H1 (cell line): ENCODE measurements at regions not wholly inside any gene's neighbourhood (a gene's known extent, or its start where the extent isn't known, plus 50 kb on each side); places are given as distances from the start of the nearest gene placed in this dataset.

Source experiments
- CTCF ChIA-PET: fragments of 300-600 bp; sonication (Branson Sonifier 250); formaldehyde crosslinking; loops from one replicate; lab custom pipeline; 2021; ENCODE audit not compliant: partially characterized antibody; lab: Charles Lee
- POLR2A ChIA-PET: fragments of 300-600 bp; sonication (Branson Sonifier 250); formaldehyde crosslinking; loops from one replicate; lab custom pipeline; 2021; ENCODE audit warnings: inconsistent platforms; ENCODE audit not compliant: partially characterized antibody; lab: Charles Lee
- DNase-seq, 2 experiments: peaks; one replicate each; pipeline versions ENCODE4 v3.0.0 to v3.0.0-alpha.2; 2010 to 2022; ENCODE audit warnings: low spot score in 2 of 2, low read depth in 1 of 2, mixed read lengths in 1 of 2
- FAIRE-seq: peaks from 2 replicates; lab custom pipeline; 2011; peaks lifted over from hg19 to GRCh38; lab: Jason Lieb, UNC
- H2AFZ ChIP-seq: 2 replicates; pipeline ENCODE4 v1.8.1; 2012; ENCODE audit warnings: low read length, inconsistent platforms
- H2AK5ac ChIP-seq: 2 replicates; pipeline ENCODE4 v1.6.1; 2013; ENCODE audit warnings: low read depth, low read length
- H2BK120ac ChIP-seq: replicated peaks from 2 replicates; pipeline ENCODE3; 2013; ENCODE audit warnings: low read depth, low read length, inconsistent platforms
- H2BK12ac ChIP-seq: 2 replicates; pipeline ENCODE4 v1.6.1; 2013; ENCODE audit warnings: low read depth, low read length
- H2BK15ac ChIP-seq: 2 replicates; pipeline ENCODE4 v1.6.1; 2013; ENCODE audit warnings: low read length
- H2BK20ac ChIP-seq: 2 replicates; pipeline ENCODE4 v1.6.1; 2013; ENCODE audit warnings: low read length
- H2BK5ac ChIP-seq: 2 replicates; pipeline ENCODE4 v1.6.1; 2013; ENCODE audit warnings: low read depth, low read length
- H3K14ac ChIP-seq: 2 replicates; pipeline ENCODE4 v1.6.1; 2013; ENCODE audit warnings: inconsistent platforms; ENCODE audit not compliant: insufficient read length
- H3K18ac ChIP-seq: 2 replicates; pipeline ENCODE4 v1.6.1; 2013; ENCODE audit warnings: low read length; ENCODE audit errors: extremely low read depth
- H3K23ac ChIP-seq: 2 replicates; pipeline ENCODE4 v1.6.1; 2013; ENCODE audit warnings: inconsistent platforms; ENCODE audit not compliant: insufficient read length
- H3K23me2 ChIP-seq: 2 replicates; pipeline ENCODE4 v1.6.1; 2013; ENCODE audit warnings: low read depth, low read length
- H3K27ac ChIP-seq: 2 replicates; pipeline ENCODE4 v1.6.1; 2011; ENCODE audit warnings: low read depth, low read length, inconsistent platforms
- H3K27me3 ChIP-seq, 4 experiments: replicated peaks in 1 of 4; 1 replicate in 1 of 4; 2 replicates in 3 of 4; pipeline versions ENCODE4 v1.6.1 to v1.8.1; 2011 to 2013; ENCODE audit warnings: low read length in 3 of 4, mild to moderate bottlenecking in 3 of 4, inconsistent platforms in 2 of 4, mixed read lengths in 2 of 4, moderate library complexity in 1 of 4; ENCODE audit not compliant: control insufficient read depth in 3 of 4, insufficient read depth in 3 of 4; ENCODE audit errors: extremely low read depth in 1 of 4
- H3K36me3 ChIP-seq, 4 experiments: 2 replicates each; pipeline versions ENCODE4 v1.6.1 to v1.8.1; 2011 to 2013; ENCODE audit warnings: mild to moderate bottlenecking in 4 of 4, low read length in 3 of 4, moderate library complexity in 2 of 4, control low read depth in 1 of 4, inconsistent platforms in 1 of 4; ENCODE audit not compliant: insufficient read depth in 4 of 4, control insufficient read depth in 2 of 4
- H3K4ac ChIP-seq: replicated peaks from 2 replicates; pipeline ENCODE3; 2013; ENCODE audit warnings: low read length, low read depth, mixed read lengths, inconsistent platforms; ENCODE audit not compliant: insufficient read length
- H3K4me1 ChIP-seq, 4 experiments: replicated peaks in 1 of 4; 1 replicate in 1 of 4; 2 replicates in 3 of 4; pipeline versions ENCODE4 v1.6.1 to v1.8.1; 2011 to 2013; ENCODE audit warnings: low read length in 3 of 4, inconsistent platforms in 2 of 4, mixed read lengths in 1 of 4; ENCODE audit not compliant: insufficient read depth in 4 of 4, control insufficient read depth in 3 of 4
- H3K4me2 ChIP-seq, 2 experiments: 2 replicates each; pipeline versions ENCODE4 v1.6.1 to v1.8.1; 2011 to 2013; ENCODE audit warnings: low read depth in 2 of 2, low read length in 2 of 2, control low read depth in 1 of 2, inconsistent platforms in 1 of 2, mild to moderate bottlenecking in 1 of 2; ENCODE audit not compliant: insufficient read depth in 1 of 2
- H3K4me3 ChIP-seq, 4 experiments: fragments of 200-600, 300-600 bp in 1 of 4; sonication (generic), shearing (Covaris generic), sonication (Bioruptor Twin) in 1 of 4; 2 replicates each; pipeline versions ENCODE4 v1.5.1 to v1.8.1; 2011 to 2016; ENCODE audit warnings: low read length in 4 of 4, low read depth in 3 of 4, control low read depth in 2 of 4, inconsistent platforms in 2 of 4, mild to moderate bottlenecking in 2 of 4, mixed read lengths in 1 of 4, moderate library complexity in 1 of 4; ENCODE audit not compliant: insufficient read depth in 2 of 4; ENCODE audit errors: extremely low read depth in 1 of 4
- H3K56ac ChIP-seq: replicated peaks from 2 replicates; pipeline ENCODE3; 2013; ENCODE audit warnings: low read depth, mild to moderate bottlenecking, mixed read lengths, low read length, inconsistent platforms; ENCODE audit not compliant: insufficient read length
- H3K79me1 ChIP-seq: 2 replicates; pipeline ENCODE4 v1.6.1; 2013; ENCODE audit warnings: low read depth, low read length, control low read depth
- H3K79me2 ChIP-seq, 2 experiments: 2 replicates each; pipeline versions ENCODE4 v1.6.1 to v1.8.1; 2012 to 2013; ENCODE audit warnings: low read length in 2 of 2, mild to moderate bottlenecking in 2 of 2, inconsistent platforms in 1 of 2; ENCODE audit not compliant: insufficient read depth in 2 of 2, control insufficient read depth in 1 of 2
- H3K9ac ChIP-seq, 4 experiments: replicated peaks in 1 of 4; 1 replicate in 1 of 4; 2 replicates in 3 of 4; pipeline versions ENCODE4 v1.6.1 to v1.8.1; 2011 to 2013; ENCODE audit warnings: low read depth in 3 of 4, low read length in 3 of 4, control low read depth in 2 of 4, mild to moderate bottlenecking in 2 of 4, moderate library complexity in 2 of 4, inconsistent platforms in 1 of 4; ENCODE audit errors: extremely low read depth in 1 of 4
- H3K9me3 ChIP-seq, 2 experiments: 2 replicates each; pipeline versions ENCODE4 v1.6.1 to v1.8.1; 2012 to 2013; ENCODE audit warnings: mild to moderate bottlenecking in 2 of 2, moderate library complexity in 2 of 2, control low read depth in 1 of 2, inconsistent platforms in 1 of 2, low read depth in 1 of 2, low read length in 1 of 2, mixed read lengths in 1 of 2; ENCODE audit not compliant: insufficient read depth in 2 of 2
- H4K20me1 ChIP-seq, 2 experiments: replicated peaks in 1 of 2; 2 replicates each; pipeline versions ENCODE3 to v1.8.1; 2011 to 2013; ENCODE audit warnings: inconsistent platforms in 2 of 2, low read length in 2 of 2, mild to moderate bottlenecking in 1 of 2; ENCODE audit not compliant: insufficient read depth in 2 of 2, control insufficient read depth in 1 of 2
- H4K5ac ChIP-seq: 2 replicates; pipeline ENCODE4 v1.6.1; 2013; ENCODE audit warnings: low read length, low read depth, mixed read lengths, inconsistent platforms; ENCODE audit not compliant: insufficient read length
- H4K8ac ChIP-seq: 2 replicates; pipeline ENCODE4 v1.8.0; 2013; ENCODE audit warnings: mild to moderate bottlenecking, moderate library complexity, low read length, inconsistent platforms; ENCODE audit not compliant: insufficient read depth; ENCODE audit errors: extremely low read depth
- H4K91ac ChIP-seq: replicated peaks from 2 replicates; pipeline ENCODE3; 2013; ENCODE audit warnings: low read length, mixed read lengths, inconsistent platforms; ENCODE audit not compliant: insufficient read length
- BACH1 ChIP-seq: IDR thresholded peaks from 2 replicates; pipeline ENCODE4 v1.6.1; 2012; ENCODE audit warnings: low read length, improper control_type of control experiment
- SP1 ChIP-seq: IDR thresholded peaks from 2 replicates; pipeline ENCODE4 v1.6.1; 2011; ENCODE audit warnings: low read depth, low read length
- SP4 ChIP-seq: IDR thresholded peaks from 2 replicates; pipeline ENCODE4 v1.6.1; 2012; ENCODE audit warnings: low read length, inconsistent platforms
- TEAD4 ChIP-seq: IDR thresholded peaks from 2 replicates; pipeline ENCODE4 v1.6.1; 2012; ENCODE audit warnings: low read depth, low read length, inconsistent platforms, mixed read lengths
- WGBS, 2 experiments: shearing (Covaris generic) in 1 of 2; methylation state at CpG; one replicate each; pipeline versions ENCODE4 v1.1.6 to v1.1.7; 2013 to 2015; ENCODE audit warnings: low lambda C conversion rate in 2 of 2, mixed read lengths in 2 of 2, inconsistent platforms in 1 of 2, low coverage in 1 of 2, missing lambda C conversion rate in 1 of 2; ENCODE audit not compliant: insufficient replicate concordance in 2 of 2, insufficient coverage in 1 of 2, insufficient read length in 1 of 2; ENCODE audit errors: extremely low coverage in 1 of 2, missing lambda C conversion rate in 1 of 2; 5-methylcytosine and 5-hydroxymethylcytosine counted together
- TF ChIP-seq, protein P1 (sequence below): IDR thresholded peaks from 2 replicates; pipeline ENCODE4 v1.6.1; 2011; ENCODE audit warnings: low read length, improper control_type of control experiment

DNA sequence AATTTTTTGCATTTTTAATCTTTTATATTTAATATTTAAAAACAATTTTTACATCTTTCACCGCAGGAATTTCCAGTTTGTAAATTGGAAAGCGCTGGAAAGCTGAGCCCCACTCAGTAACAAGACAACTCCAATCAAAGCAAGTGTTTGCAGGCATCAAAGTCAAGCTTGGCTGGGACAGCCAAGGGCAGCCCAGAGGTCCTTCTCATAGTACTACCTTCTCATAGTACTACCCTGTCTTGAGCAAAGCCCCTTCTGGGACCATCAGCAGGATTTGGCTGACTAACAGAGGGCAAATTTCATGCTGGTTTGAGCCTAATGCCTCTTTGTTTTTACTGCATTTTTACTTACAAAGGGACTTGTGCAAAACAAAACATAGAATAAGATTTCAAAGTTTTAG, 228.3 kb downstream of the SIM1 start:
- TF ChIP-seq SP1 (no peak), BACH1 (no peak), SP4 (no peak), TEAD4 (no peak)
- TF ChIP-seq, protein P1, sequence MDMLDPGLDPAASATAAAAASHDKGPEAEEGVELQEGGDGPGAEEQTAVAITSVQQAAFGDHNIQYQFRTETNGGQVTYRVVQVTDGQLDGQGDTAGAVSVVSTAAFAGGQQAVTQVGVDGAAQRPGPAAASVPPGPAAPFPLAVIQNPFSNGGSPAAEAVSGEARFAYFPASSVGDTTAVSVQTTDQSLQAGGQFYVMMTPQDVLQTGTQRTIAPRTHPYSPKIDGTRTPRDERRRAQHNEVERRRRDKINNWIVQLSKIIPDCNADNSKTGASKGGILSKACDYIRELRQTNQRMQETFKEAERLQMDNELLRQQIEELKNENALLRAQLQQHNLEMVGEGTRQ: no peak
- TF ChIP-seq, all 59 proteins: peak for 0
- H3K23me2 ChIP-seq: no peaks in the 10 kb centered on the region
- ChIA-PET POLR2A (no interaction called here), CTCF (interaction anchor here (1.3 to 1.8 kb wide), 2 partner anchors 25 to 114 kb away, joined by 3 to 5 read pairs; no protein-coding TSS in a partner anchor)
- H3K36me3 ChIP-seq: no peaks in the 10 kb centered on the region; a peak in 1 of 8 replicates
- H2AFZ ChIP-seq: no peak overlapping the region
- H2BK20ac ChIP-seq: no peak overlapping the region
- no peak overlapping the region for H2BK120ac ChIP-seq
- H3K9ac ChIP-seq: no peak overlapping the region
- no peak overlapping the region for H3K4me3 ChIP-seq
- H3K9me3 ChIP-seq: no peaks in the 10 kb centered on the region
- peaks cover 0 to 7% (median 6%) of the 10 kb centered on the region in 4 experiments; a peak in 3 of 7 replicates for H3K4me1 ChIP-seq
- FAIRE-seq (no peak), DNase-seq (no peak)
- no peak overlapping the region for H4K91ac ChIP-seq
- no peak overlapping the region for H3K18ac ChIP-seq
- WGBS, 2 experiments: 100% methylated on average over 2 of the region's 2 CpGs; no CpG with 5 or more reads in 1 of the 2 experiments
- no peak overlapping the region for H3K14ac ChIP-seq
- no peak overlapping the region for H2BK15ac ChIP-seq
- no peak overlapping the region for H2BK5ac ChIP-seq
- no peak overlapping the region for H3K23ac ChIP-seq
- no peak overlapping the region for H3K4ac ChIP-seq
- H3K79me1 ChIP-seq: no peaks in the 10 kb centered on the region
- H3K56ac ChIP-seq: no peak overlapping the region
- no peak overlapping the region for H4K5ac ChIP-seq
- no peak overlapping the region for H2BK12ac ChIP-seq
- no peaks in the 10 kb centered on the region for H4K20me1 ChIP-seq
- no peak overlapping the region; a peak in 1 of 4 replicates for H3K4me2 ChIP-seq
- H3K27ac ChIP-seq: no peak overlapping the region
- H2AK5ac ChIP-seq: no peak overlapping the region
- no peak overlapping the region for H4K8ac ChIP-seq
- no peaks in the 10 kb centered on the region for H3K79me2 ChIP-seq
- H3K27me3 ChIP-seq: no peaks in the 10 kb centered on the region
